IMR-90 (cell line): ENCODE measurements at regions not wholly inside any gene's neighbourhood (a gene's known extent, or its start where the extent isn't known, plus 50 kb on each side); places are given as distances from the start of the nearest gene placed in this dataset.

Experiments
- ATAC-seq: fragments of 200-7000 bp; cut with Tn5 transposase; 2 replicates; pipeline ENCODE4 v1.9.1; 2020; ENCODE audit warnings: low read depth, mild to moderate bottlenecking, moderate library complexity
- BruUV-seq: library from RNA; stranded (reverse); fragments of 400-500 nt; replicated peaks from 2 replicates; lab custom pipeline; 2021; lab: Mats Ljungman, UMichigan
- CTCF ChIA-PET: fragments of 300-600 bp; formaldehyde crosslinking; extraction: SDS; loops from one replicate; lab custom pipeline; 2021; ENCODE audit warnings: antibody characterized with exemption; lab: Yijun Ruan, JAX
- POLR2A ChIA-PET: fragments of 300-600 bp; sonication (Branson Sonifier 250); formaldehyde crosslinking; loops from one replicate; lab custom pipeline; 2022; ENCODE audit warnings: antibody characterized with exemption; ENCODE audit not compliant: unreplicated experiment; lab: Charles Lee
- DNase-seq: peaks from one replicate; pipeline ENCODE4 v3.0.0; 2013
- H2AFZ ChIP-seq: replicated peaks from 2 replicates; pipeline ENCODE3; 2013; ENCODE audit warnings: low read length, mild to moderate bottlenecking; ENCODE audit not compliant: poor library complexity
- H2AK5ac ChIP-seq: 2 replicates; pipeline ENCODE4 v1.6.1; 2013; ENCODE audit warnings: low read depth, low read length, inconsistent platforms
- H2AK9ac ChIP-seq: replicated peaks from 2 replicates; pipeline ENCODE3; 2013; ENCODE audit warnings: mild to moderate bottlenecking, low read depth, low read length, moderate library complexity; ENCODE audit not compliant: poor library complexity
- H2BK120ac ChIP-seq: 2 replicates; pipeline ENCODE4 v1.6.1; 2013; ENCODE audit warnings: low read depth, low read length, inconsistent platforms
- H2BK15ac ChIP-seq: 3 replicates; pipeline ENCODE4 v1.6.1; 2013; ENCODE audit warnings: low read depth, low read length, inconsistent platforms
- H2BK20ac ChIP-seq: 2 replicates; pipeline ENCODE4 v1.6.1; 2013; ENCODE audit warnings: low read depth, mild to moderate bottlenecking, inconsistent platforms, low read length, moderate library complexity
- H2BK5ac ChIP-seq: 2 replicates; pipeline ENCODE4 v1.6.1; 2013; ENCODE audit warnings: mild to moderate bottlenecking, low read depth, low read length, inconsistent platforms; ENCODE audit not compliant: poor library complexity, severe bottlenecking
- H3K14ac ChIP-seq: replicated peaks from 2 replicates; pipeline ENCODE4 v1.6.1; 2013; ENCODE audit warnings: low read depth, low read length, inconsistent platforms
- H3K18ac ChIP-seq: 2 replicates; pipeline ENCODE4 v1.6.1; 2013; ENCODE audit warnings: low read depth, low read length, control low read depth
- H3K23ac ChIP-seq: 2 replicates; pipeline ENCODE4 v1.6.1; 2013; ENCODE audit warnings: low read depth, low read length, inconsistent platforms
- H3K27ac ChIP-seq: 2 replicates; pipeline ENCODE4 v1.5.1; 2013; ENCODE audit warnings: mild to moderate bottlenecking, control low read depth, low read length; ENCODE audit not compliant: insufficient read depth
- H3K27me3 ChIP-seq: 2 replicates; pipeline ENCODE4 v1.6.1; 2013; ENCODE audit warnings: low read length; ENCODE audit not compliant: control insufficient read depth, insufficient read depth
- H3K36me3 ChIP-seq: 2 replicates; pipeline ENCODE4 v1.6.1; 2013; ENCODE audit warnings: low read length, mixed read lengths; ENCODE audit not compliant: control insufficient read depth, insufficient read depth
- H3K4ac ChIP-seq: 2 replicates; pipeline ENCODE4 v1.6.1; 2013; ENCODE audit warnings: low read depth, low read length, inconsistent platforms
- H3K4me1 ChIP-seq: 2 replicates; pipeline ENCODE4 v1.6.1; 2013; ENCODE audit warnings: low read length, mixed read lengths; ENCODE audit not compliant: control insufficient read depth, insufficient read depth
- H3K4me2 ChIP-seq: 2 replicates; pipeline ENCODE4 v1.6.1; 2013; ENCODE audit warnings: low read depth, mild to moderate bottlenecking, control low read depth, low read length, moderate library complexity
- H3K4me3 ChIP-seq: 2 replicates; pipeline ENCODE4 v1.5.1; 2013; ENCODE audit warnings: low read depth, mild to moderate bottlenecking, control low read depth, low read length, moderate library complexity; ENCODE audit not compliant: insufficient read depth
- H3K56ac ChIP-seq: 2 replicates; pipeline ENCODE4 v1.6.1; 2013; ENCODE audit warnings: low read length, inconsistent platforms; ENCODE audit not compliant: insufficient read depth; ENCODE audit errors: extremely low read depth
- H3K79me1 ChIP-seq, 2 experiments: 2 replicates each; pipeline ENCODE4 v1.6.1; 2013; ENCODE audit warnings: low read length in 2 of 2, inconsistent platforms in 1 of 2, low read depth in 1 of 2
- H3K9ac ChIP-seq: 2 replicates; pipeline ENCODE4 v1.6.1; 2013; ENCODE audit warnings: low read depth, low read length, control low read depth
- H3K9me1 ChIP-seq: 2 replicates; pipeline ENCODE4 v1.6.1; 2013; ENCODE audit warnings: low read length, inconsistent platforms; ENCODE audit not compliant: insufficient read depth
- H3K9me3 ChIP-seq: 2 replicates; pipeline ENCODE4 v1.6.1; 2013; ENCODE audit warnings: low read length; ENCODE audit not compliant: control insufficient read depth, insufficient read depth
- H4K20me1 ChIP-seq: 2 replicates; pipeline ENCODE4 v1.6.1; 2013; ENCODE audit warnings: low read length, inconsistent platforms; ENCODE audit not compliant: insufficient read depth
- H4K5ac ChIP-seq: 2 replicates; pipeline ENCODE4 v1.6.1; 2013; ENCODE audit warnings: mild to moderate bottlenecking, low read depth, low read length, control low read depth
- H4K8ac ChIP-seq, 2 experiments: 2 replicates each; pipeline ENCODE4 v1.6.1; 2013; ENCODE audit warnings: low read depth in 2 of 2, low read length in 2 of 2, control low read depth in 1 of 2, inconsistent platforms in 1 of 2
- H4K91ac ChIP-seq: 2 replicates; pipeline ENCODE4 v1.6.1; 2013; ENCODE audit warnings: low read depth, low read length, inconsistent platforms; ENCODE audit not compliant: insufficient read depth
- CEBPB ChIP-seq: IDR thresholded peaks from 2 replicates; pipeline ENCODE4 v1.6.1; 2012; ENCODE audit warnings: low read depth, low read length, improper control_type of control experiment
- WGBS, 2 experiments: methylation state at CpG; one replicate each; pipeline versions ENCODE4 v1.1.5 to v1.1.7; 2013; ENCODE audit warnings: missing lambda C conversion rate in 2 of 2; ENCODE audit not compliant: insufficient read length in 1 of 2; ENCODE audit errors: extremely low coverage in 2 of 2; 5-methylcytosine and 5-hydroxymethylcytosine counted together
- dilution Hi-C: fragments of 300-500 bp; cut with HindIII; formaldehyde crosslinking; loops from one replicate; pipeline ENCODE4 v1.14.3; 2018; ENCODE audit warnings: low sequenced_read_pairs; ENCODE audit not compliant: unreplicated experiment
- in situ Hi-C: fragments of 300-500 bp; cut with MboI; formaldehyde crosslinking; loops from 3 replicates; pipeline ENCODE4 v1.14.3; 2019; ENCODE audit warnings: low sequenced_read_pairs, inconsistent platforms, mixed read lengths
- intact Hi-C: fragments of 100-400 bp; cut with micrococcal nuclease; formaldehyde crosslinking; loops from 2 replicates; pipeline ENCODE4 v1.10.0; 2022
- TF ChIP-seq, protein P1 (sequence below): fragments of 150-350 bp; IDR thresholded peaks from 2 replicates; pipeline ENCODE4 v1.6.1; 2016; ENCODE audit warnings: low read depth, mild to moderate bottlenecking, low read length, moderate library complexity, borderline replicate concordance

DNA sequence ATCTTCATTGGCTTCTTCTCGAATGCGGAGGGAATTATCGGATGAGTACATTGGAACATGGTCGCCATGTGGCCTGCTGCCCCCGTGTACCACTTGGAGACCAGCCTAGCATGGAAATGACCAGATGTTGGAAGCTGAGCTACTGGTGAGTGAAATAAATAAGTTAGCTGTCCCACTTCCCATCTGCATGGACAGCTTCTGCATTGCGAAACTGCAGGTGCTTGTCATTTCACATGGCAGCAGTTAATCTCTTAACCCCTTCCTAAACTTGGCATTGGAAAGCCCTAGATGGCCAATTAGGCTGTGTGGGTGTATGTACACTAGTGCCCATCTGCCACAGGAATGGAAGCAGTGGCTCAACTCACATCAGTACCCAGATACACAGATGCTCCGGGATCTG is 246.6 kb upstream of the IL12B start:
- WGBS, 2 experiments = no CpG with 5 or more reads among the region's 7 CpGs
- CTCF ChIA-PET = no interaction called here

More for the DNA sequence above, 246.6 kb upstream of the IL12B start:
- no peak overlapping the region for H3K56ac ChIP-seq
- no peak for DNase-seq
- no TSS peak for BruUV-seq
- H2AFZ ChIP-seq = no peak overlapping the region
- H3K4me1 ChIP-seq = peaks cover 4% of the 10 kb centered on the region
- H3K36me3 ChIP-seq = no peaks in the 10 kb centered on the region
- H3K9me3 ChIP-seq = no peaks in the 10 kb centered on the region
- H4K20me1 ChIP-seq = no peaks in the 10 kb centered on the region
- H2AK9ac ChIP-seq = no peak overlapping the region
- no peak overlapping the region for H4K8ac ChIP-seq
- POLR2A ChIA-PET = no interaction called here
- H3K4ac ChIP-seq = no peak overlapping the region
- H3K23ac ChIP-seq = no peak overlapping the region
- H3K4me2 ChIP-seq = no peak overlapping the region
- intact Hi-C loops = no loop called here
- dilution Hi-C loops = no loop called here
- H4K5ac ChIP-seq = no peak overlapping the region
- no peak overlapping the region for H2BK15ac ChIP-seq
- no peak overlapping the region for H3K14ac ChIP-seq
- H3K4me3 ChIP-seq = no peak overlapping the region
- no peak overlapping the region for H2BK120ac ChIP-seq
- no peak overlapping the region for H3K18ac ChIP-seq
- no peak overlapping the region for H2AK5ac ChIP-seq
- H3K9me1 ChIP-seq = 0 out of 2 replicates have a peak, but pooled peaks cover 3% of the 10 kb centered on the region
- no peak overlapping the region for H2BK20ac ChIP-seq
- H3K27ac ChIP-seq = no peak overlapping the region
- no peak overlapping the region for H2BK5ac ChIP-seq
- in situ Hi-C loops = no loop called here
- no peak overlapping the region for H4K91ac ChIP-seq
- 0 out of 2 replicates have a peak, but pooled peaks have one; percentile 26 for TF ChIP-seq CEBPB
- TF ChIP-seq, protein P1, sequence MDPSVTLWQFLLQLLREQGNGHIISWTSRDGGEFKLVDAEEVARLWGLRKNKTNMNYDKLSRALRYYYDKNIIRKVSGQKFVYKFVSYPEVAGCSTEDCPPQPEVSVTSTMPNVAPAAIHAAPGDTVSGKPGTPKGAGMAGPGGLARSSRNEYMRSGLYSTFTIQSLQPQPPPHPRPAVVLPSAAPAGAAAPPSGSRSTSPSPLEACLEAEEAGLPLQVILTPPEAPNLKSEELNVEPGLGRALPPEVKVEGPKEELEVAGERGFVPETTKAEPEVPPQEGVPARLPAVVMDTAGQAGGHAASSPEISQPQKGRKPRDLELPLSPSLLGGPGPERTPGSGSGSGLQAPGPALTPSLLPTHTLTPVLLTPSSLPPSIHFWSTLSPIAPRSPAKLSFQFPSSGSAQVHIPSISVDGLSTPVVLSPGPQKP = no peak
- peaks cover 4% of the 10 kb centered on the region for H3K27me3 ChIP-seq
- ATAC-seq = no peak
- no peak overlapping the region for H3K9ac ChIP-seq
- H3K79me1 ChIP-seq = no peaks in the 10 kb centered on the region
